Astrocyte (in vitro differentiated cells and primary cell): ENCODE measurements at regions not wholly inside any gene's neighbourhood (a gene's known extent, or its start where the extent isn't known, plus 50 kb on each side); places are given as distances from the start of the nearest gene placed in this dataset.

ENCODE experiments used
- EZH2 ChIP-seq: IDR thresholded peaks from 2 replicates; pipeline ENCODE4 v1.6.1; 2012; ENCODE audit warnings: mild to moderate bottlenecking, low read length, inconsistent platforms; ENCODE audit not compliant: insufficient read depth
- TF ChIP-seq, protein P1 (sequence below): IDR thresholded peaks from 2 replicates; pipeline ENCODE4 v1.5.1; 2011; ENCODE audit warnings: low read depth, mild to moderate bottlenecking, inconsistent platforms, low read length, moderate library complexity; ENCODE audit not compliant: insufficient read depth

DNA sequence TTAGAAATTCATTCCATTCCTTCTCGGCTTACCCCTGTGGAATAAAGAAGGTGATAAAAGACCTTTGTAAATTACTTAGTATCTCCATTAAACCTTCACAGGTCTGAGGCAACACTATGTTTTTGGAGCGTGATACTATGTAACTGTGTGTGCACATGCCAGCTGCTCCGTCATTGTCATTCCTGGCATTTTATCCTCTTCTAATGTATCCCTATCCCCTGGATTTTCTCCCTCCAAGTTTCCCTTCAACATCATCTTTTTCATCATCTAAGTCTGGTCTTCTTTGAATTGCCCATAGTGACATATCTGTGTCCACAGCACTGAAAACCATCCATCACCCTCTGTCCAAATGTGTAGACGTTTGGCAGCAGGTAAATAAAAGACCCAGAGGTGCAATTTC lies 125.7 kb downstream of the TEX36 start:
- TF ChIP-seq, protein P1, sequence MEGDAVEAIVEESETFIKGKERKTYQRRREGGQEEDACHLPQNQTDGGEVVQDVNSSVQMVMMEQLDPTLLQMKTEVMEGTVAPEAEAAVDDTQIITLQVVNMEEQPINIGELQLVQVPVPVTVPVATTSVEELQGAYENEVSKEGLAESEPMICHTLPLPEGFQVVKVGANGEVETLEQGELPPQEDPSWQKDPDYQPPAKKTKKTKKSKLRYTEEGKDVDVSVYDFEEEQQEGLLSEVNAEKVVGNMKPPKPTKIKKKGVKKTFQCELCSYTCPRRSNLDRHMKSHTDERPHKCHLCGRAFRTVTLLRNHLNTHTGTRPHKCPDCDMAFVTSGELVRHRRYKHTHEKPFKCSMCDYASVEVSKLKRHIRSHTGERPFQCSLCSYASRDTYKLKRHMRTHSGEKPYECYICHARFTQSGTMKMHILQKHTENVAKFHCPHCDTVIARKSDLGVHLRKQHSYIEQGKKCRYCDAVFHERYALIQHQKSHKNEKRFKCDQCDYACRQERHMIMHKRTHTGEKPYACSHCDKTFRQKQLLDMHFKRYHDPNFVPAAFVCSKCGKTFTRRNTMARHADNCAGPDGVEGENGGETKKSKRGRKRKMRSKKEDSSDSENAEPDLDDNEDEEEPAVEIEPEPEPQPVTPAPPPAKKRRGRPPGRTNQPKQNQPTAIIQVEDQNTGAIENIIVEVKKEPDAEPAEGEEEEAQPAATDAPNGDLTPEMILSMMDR = no peak
- no peak for TF ChIP-seq EZH2
